ENCODE measurements at regions not wholly inside any gene's neighbourhood (a gene's known extent, or its start where the extent isn't known, plus 50 kb on each side); places are given as distances from the start of the nearest gene placed in this dataset.

DNA sequence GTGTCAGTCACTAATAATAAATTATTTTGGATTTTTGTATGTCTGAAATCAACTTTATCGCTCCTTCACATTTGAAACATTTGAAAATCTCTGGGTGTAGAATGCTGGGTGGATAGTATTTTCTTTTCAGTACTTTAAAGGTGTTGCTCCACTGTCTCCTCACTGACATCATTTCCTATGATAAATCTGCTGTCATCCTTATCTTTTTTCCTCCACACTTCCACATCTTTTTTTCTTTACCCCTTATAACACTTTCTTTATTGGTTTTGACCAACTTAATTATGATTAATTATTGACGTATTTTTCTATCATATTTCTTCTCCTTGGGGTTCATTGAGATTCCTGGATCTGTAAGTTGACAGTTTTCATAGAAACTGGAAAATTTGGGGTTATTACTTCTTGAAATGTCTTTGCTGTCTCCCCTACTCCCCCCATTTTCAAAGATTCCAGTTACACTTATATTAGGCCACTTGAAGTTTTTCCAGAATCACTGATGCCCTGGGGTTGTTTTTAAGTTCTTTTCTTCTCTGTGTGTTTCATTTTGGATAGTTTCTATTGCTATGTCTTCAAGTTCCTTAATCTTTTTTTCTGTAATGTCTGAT lies 177.5 kb upstream of the DIO3 start:
- H3K4me3 ChIP-seq (ENCODE audit: low read depth, poor library complexity, severe bottlenecking), result no peak overlapping the region
- DNase-seq (ENCODE audit: low spot score in 2 of 2), result no peak
- no peak for TF ChIP-seq POLR2A (IDR thresholded peaks at IDR 0.05)
- TF ChIP-seq, protein P1, sequence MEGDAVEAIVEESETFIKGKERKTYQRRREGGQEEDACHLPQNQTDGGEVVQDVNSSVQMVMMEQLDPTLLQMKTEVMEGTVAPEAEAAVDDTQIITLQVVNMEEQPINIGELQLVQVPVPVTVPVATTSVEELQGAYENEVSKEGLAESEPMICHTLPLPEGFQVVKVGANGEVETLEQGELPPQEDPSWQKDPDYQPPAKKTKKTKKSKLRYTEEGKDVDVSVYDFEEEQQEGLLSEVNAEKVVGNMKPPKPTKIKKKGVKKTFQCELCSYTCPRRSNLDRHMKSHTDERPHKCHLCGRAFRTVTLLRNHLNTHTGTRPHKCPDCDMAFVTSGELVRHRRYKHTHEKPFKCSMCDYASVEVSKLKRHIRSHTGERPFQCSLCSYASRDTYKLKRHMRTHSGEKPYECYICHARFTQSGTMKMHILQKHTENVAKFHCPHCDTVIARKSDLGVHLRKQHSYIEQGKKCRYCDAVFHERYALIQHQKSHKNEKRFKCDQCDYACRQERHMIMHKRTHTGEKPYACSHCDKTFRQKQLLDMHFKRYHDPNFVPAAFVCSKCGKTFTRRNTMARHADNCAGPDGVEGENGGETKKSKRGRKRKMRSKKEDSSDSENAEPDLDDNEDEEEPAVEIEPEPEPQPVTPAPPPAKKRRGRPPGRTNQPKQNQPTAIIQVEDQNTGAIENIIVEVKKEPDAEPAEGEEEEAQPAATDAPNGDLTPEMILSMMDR (IDR thresholded peaks at IDR 0.05), result no peak
- intact Hi-C loops (cut with DNase I; ENCODE audit: low total_unique reads), result no loop called here
- 91 to 95% methylated on average over 2 of the region's 2 CpGs for WGBS, 2 donors

DNA sequence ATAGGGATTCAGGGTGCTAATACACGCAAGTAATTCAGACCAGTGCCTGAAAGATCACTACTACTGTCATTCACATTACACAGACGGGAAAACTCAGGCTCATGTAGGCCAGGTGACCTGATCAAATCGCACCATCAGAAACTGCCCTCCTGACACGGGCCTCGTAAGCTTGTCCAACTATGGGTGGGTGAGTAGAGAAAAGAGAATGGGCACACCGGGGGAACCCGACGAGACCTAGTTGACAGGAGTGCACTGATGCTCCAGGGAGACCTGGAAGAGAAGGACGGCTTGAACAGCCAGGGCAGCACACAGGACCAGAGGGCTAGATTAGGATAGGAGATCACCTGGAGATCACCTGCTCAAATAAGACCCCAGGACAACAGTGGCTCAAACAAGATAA lies 166.9 kb upstream of the DIO3 start:
- no peak for DNase-seq (ENCODE audit: low spot score in 2 of 2)
- TF ChIP-seq POLR2A (IDR thresholded peaks at IDR 0.05), result no peak
- WGBS, 2 donors, result 92 to 96% methylated on average over 9 of the region's 9 CpGs
- intact Hi-C loops (cut with DNase I; ENCODE audit: low total_unique reads), result no loop called here
- no peak overlapping the region for H3K4me3 ChIP-seq (ENCODE audit: low read depth, poor library complexity, severe bottlenecking)

DNA sequence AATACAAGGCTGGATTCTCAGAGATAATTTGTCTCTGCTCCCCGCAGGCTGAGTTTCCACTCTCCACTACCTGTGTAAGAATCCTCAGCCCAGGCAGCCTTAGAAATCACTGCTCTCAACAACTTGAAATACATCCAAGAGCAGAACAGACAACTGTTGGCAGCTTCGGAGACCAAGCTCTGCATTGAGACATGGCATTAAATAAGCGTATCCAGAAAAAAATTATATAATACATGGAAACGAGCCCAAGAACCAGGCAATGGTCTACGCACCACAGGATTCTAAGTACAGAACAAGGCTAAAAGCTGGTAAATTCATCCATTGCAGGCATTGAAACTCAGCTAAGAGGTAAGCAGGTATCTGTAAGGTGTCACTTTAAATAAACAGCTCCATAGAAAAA lies 165.5 kb upstream of the DIO3 start:
- no peak overlapping the region for H3K4me3 ChIP-seq (ENCODE audit: low read depth, poor library complexity, severe bottlenecking)
- no peak for DNase-seq (ENCODE audit: low spot score in 2 of 2)
- intact Hi-C loops (cut with DNase I; ENCODE audit: low total_unique reads), result no loop called here
- 87 to 89% methylated on average over 5 of the region's 5 CpGs for WGBS, 2 donors
- TF ChIP-seq POLR2A (IDR thresholded peaks at IDR 0.05), result no peak
- TF ChIP-seq, protein P1 (IDR thresholded peaks at IDR 0.05), result no peak

DNA sequence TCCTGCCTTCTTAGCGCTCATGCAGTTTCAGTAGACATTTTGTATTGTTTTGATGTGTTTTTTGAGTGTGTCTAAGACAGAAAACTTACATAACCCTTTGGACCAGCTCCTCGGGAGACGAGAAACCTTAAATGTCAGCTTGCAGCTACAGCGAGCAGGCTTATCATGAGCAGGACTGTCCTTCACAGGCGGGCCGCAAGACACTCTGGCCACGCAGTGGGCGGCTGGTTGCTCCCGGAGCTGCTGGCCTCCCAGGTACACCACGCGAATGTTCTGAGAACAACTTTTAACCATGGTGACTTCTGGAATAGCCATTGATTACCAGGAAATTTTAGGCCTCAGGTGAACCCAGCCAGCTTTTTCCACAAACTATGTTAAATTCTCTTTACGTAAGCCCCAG lies 164.1 kb upstream of the DIO3 start:
- 87 to 92% methylated on average over 12 of the region's 12 CpGs for WGBS, 2 donors
- TF ChIP-seq POLR2A (IDR thresholded peaks at IDR 0.05), result no peak
- TF ChIP-seq, protein P1 (IDR thresholded peaks at IDR 0.05), result no peak
- H3K4me3 ChIP-seq (ENCODE audit: low read depth, poor library complexity, severe bottlenecking), result no peak overlapping the region
- intact Hi-C loops (cut with DNase I; ENCODE audit: low total_unique reads), result no loop called here
- DNase-seq (ENCODE audit: low spot score in 2 of 2), result no peak

DNA sequence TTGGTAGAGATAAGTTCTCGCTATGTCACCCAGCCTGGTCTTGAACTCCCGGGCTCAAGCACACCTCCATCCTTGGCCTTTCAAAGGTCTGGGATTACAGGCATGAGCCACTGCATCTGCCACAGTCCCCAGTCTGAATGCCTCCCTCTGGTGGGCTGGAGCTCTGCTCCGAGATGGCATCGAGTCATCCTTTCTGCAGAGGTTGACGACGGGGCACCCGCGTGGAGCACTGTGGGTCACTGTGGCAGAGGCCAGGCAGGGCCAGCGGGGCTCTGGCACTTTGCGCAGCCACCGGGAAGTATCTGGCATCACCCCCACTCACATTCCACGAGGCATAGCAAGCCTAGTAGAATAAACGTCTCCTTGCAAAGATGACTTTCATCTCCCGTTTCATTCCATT lies 163.3 kb upstream of the DIO3 start:
- intact Hi-C loops (cut with DNase I; ENCODE audit: low total_unique reads), result no loop called here
- 69 to 74% methylated on average over 12 to 14 of the region's 14 CpGs for WGBS, 2 donors
- TF ChIP-seq, protein P1 (IDR thresholded peaks at IDR 0.05), result no peak
- no peak for TF ChIP-seq POLR2A (IDR thresholded peaks at IDR 0.05)
- DNase-seq (ENCODE audit: low spot score in 2 of 2), result no peak
- H3K4me3 ChIP-seq (ENCODE audit: low read depth, poor library complexity, severe bottlenecking), result no peak overlapping the region

DNA sequence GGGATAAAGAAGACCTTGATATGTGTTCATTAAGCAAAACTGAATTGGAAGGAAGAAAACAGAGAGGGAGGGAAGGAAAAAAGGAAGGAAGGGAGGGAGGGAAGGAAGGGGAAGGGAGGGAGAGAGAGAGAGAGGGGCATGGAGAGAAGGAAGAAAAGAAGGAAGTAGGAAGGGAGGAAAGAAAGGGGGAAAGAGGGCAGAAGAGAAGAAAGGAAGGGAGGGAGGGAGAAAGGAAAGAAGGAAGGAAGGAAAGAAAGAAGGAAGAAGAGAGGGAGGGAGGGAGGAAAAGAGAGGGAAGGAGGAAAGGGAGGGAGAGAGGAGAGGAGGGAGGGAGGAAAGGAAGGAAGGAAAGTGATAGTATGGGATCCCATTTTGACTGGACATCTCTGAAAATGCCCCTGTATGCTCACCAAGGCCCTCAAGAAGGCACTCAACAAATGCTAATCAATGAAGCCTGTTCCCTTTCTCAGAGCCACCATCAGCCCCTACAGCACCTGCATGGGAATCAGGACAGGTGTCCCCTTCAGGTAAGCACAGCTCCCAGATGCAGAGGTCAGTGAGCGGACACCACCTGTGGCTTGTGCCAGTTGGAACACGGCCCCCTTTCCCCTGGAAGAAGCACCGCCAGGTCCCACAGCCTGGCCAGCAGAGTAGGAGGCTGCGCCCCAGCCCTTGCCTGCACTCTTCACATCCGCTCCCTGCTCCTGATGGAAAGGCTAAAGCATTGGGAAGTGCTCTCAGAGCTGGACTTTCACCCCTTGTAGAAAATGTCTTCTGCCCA lies 161.4 kb upstream of the DIO3 start:
- 88 to 90% methylated on average over 5 of the region's 5 CpGs for WGBS, 2 donors
- TF ChIP-seq, protein P1 (IDR thresholded peaks at IDR 0.05), result no peak
- no peak for TF ChIP-seq POLR2A (IDR thresholded peaks at IDR 0.05)
- intact Hi-C loops (cut with DNase I; ENCODE audit: low total_unique reads), result no loop called here

More for the DNA sequence above, 161.4 kb upstream of the DIO3 start:
- no peak overlapping the region for H3K4me3 ChIP-seq (ENCODE audit: low read depth, poor library complexity, severe bottlenecking)
- DNase-seq (ENCODE audit: low spot score in 2 of 2), result no peak
